ENCODE measurements at regions not wholly inside any gene's neighbourhood (a gene's known extent, or its start where the extent isn't known, plus 50 kb on each side); places are given as distances from the start of the nearest gene placed in this dataset. TPM values are rescaled to one million over a fixed set of nuclear protein-coding genes. Genes with fewer than 3 reads are reported as not detected.
"Not testable (repeated sequence)": the region's sequence is repeated elsewhere in the genome, so short reads cannot be mapped to it uniquely, and the experiment has no call there.

DNA sequence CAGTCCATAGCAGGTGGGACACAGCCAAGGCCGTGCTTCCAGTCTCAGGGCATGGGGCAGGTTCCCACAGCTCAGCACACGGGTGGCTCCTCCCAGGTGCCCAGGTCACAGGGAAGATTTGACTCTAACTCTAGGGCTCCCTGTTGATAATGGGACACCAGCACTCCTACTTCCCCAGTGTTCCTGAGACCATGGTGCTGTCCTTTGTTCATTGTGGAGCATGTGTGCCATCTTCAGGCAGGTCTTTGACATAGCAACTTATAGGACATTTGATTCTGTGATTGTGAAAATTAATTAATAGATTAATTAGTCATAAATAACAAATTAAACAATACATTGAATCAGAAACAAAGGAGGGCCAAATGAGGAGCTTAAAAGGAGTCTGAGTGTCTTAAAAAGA is 635.0 kb downstream of the RPIA start:
- H3K36me3 Mint-ChIP-seq (ENCODE audit: insufficient read depth, unreplicated experiment); H3K36me3 ChIP-seq (ENCODE audit: control insufficient read depth, insufficient read depth, low read length); H3K27me3 ChIP-seq (replicated peaks; ENCODE audit: control insufficient read depth, insufficient read depth, low read length); H3K9me3 ChIP-seq; H3K4me1 Mint-ChIP-seq (ENCODE audit: low read depth, unreplicated experiment); POLR2A ChIA-PET; H3K4me1 ChIP-seq; BruUV-seq (replicated peaks); H3K27me3 Mint-ChIP-seq (ENCODE audit: insufficient read depth, unreplicated experiment); CTCF ChIA-PET; H3K4me3 Mint-ChIP-seq (ENCODE audit: unreplicated experiment); H3K9me3 Mint-ChIP-seq (ENCODE audit: unreplicated experiment); H3K27ac Mint-ChIP-seq (ENCODE audit: unreplicated experiment); H3K4me3 ChIP-seq (ENCODE audit: low read depth, low read length); intact Hi-C loops (cut with micrococcal nuclease; ENCODE audit: unreplicated experiment): not testable (repeated sequence)
- DNase-seq: peak in 1 of 2 experiments; percentile 16
- TF ChIP-seq, protein P1, sequence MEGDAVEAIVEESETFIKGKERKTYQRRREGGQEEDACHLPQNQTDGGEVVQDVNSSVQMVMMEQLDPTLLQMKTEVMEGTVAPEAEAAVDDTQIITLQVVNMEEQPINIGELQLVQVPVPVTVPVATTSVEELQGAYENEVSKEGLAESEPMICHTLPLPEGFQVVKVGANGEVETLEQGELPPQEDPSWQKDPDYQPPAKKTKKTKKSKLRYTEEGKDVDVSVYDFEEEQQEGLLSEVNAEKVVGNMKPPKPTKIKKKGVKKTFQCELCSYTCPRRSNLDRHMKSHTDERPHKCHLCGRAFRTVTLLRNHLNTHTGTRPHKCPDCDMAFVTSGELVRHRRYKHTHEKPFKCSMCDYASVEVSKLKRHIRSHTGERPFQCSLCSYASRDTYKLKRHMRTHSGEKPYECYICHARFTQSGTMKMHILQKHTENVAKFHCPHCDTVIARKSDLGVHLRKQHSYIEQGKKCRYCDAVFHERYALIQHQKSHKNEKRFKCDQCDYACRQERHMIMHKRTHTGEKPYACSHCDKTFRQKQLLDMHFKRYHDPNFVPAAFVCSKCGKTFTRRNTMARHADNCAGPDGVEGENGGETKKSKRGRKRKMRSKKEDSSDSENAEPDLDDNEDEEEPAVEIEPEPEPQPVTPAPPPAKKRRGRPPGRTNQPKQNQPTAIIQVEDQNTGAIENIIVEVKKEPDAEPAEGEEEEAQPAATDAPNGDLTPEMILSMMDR (IDR thresholded peaks at IDR 0.05; ENCODE audit: insufficient read depth in 1 of 2, low read depth in 1 of 2, low read length in 1 of 2, severe bottlenecking in 1 of 2, unreplicated experiment in 1 of 2): peak in 1 of 2 experiments; percentile 26

DNA sequence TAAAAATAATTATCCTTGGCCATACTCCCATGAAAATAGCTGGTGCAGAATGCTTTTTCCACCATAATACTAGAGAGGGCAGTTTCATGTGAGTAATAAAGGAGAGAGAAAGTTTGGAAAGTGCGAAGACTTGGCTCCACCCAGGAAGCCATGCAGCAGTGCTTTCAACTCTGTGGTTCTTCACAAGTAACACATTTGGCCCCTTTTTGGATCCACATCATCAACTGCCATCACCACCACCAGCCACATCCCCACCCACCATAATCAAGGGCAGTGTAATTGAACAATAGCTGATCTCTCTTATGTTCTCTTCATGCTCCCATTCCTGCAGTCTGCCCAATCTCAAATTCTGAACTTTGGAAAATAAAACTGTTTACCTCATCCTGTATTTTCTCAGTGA is 637.3 kb downstream of the RPIA start:
- DNase-seq; H3K27me3 Mint-ChIP-seq (ENCODE audit: insufficient read depth, unreplicated experiment); H3K36me3 Mint-ChIP-seq (ENCODE audit: insufficient read depth, unreplicated experiment); POLR2A ChIA-PET; intact Hi-C loops (cut with micrococcal nuclease; ENCODE audit: unreplicated experiment); H3K27me3 ChIP-seq (replicated peaks; ENCODE audit: control insufficient read depth, insufficient read depth, low read length); CTCF ChIA-PET; H3K4me1 ChIP-seq; H3K4me3 ChIP-seq (ENCODE audit: low read depth, low read length); BruUV-seq (replicated peaks); H3K4me3 Mint-ChIP-seq (ENCODE audit: unreplicated experiment); H3K9me3 Mint-ChIP-seq (ENCODE audit: unreplicated experiment); H3K27ac Mint-ChIP-seq (ENCODE audit: unreplicated experiment); H3K4me1 Mint-ChIP-seq (ENCODE audit: low read depth, unreplicated experiment); H3K9me3 ChIP-seq; H3K36me3 ChIP-seq (ENCODE audit: control insufficient read depth, insufficient read depth, low read length): not testable (repeated sequence)

Small RNA genes in the stretch of these regions (microRNA-seq; reads per million reads assigned to microRNA genes)
- gene MIR4436A: not detected
